Caco-2 (cell line): ENCODE measurements at regions not wholly inside any gene's neighbourhood (a gene's known extent, or its start where the extent isn't known, plus 50 kb on each side); places are given as distances from the start of the nearest gene placed in this dataset.

Experiments used
- BruUV-seq: library from RNA; stranded (reverse); fragments of 400-500 nt; replicated peaks from 2 replicates; lab custom pipeline; 2021; lab: Mats Ljungman, UMichigan
- CTCF ChIA-PET: fragments of 300-600 bp; sonication (Branson Sonifier 250); formaldehyde crosslinking; loops from one replicate; lab custom pipeline; 2022; ENCODE audit warnings: antibody characterized with exemption; lab: Charles Lee
- POLR2A ChIA-PET: fragments of 300-600 bp; sonication (Branson Sonifier 250); formaldehyde crosslinking; loops from one replicate; lab custom pipeline; 2022; ENCODE audit warnings: antibody characterized with exemption; lab: Charles Lee
- DNase-seq, 2 experiments: peaks; one replicate each; pipeline versions ENCODE4 v3.0.0 to v3.0.0-alpha.2; 2020 to 2022
- H3K27me3 ChIP-seq: replicated peaks from 2 replicates; pipeline ENCODE4 v1.6.0; 2011; ENCODE audit warnings: low read length; ENCODE audit not compliant: control insufficient read depth, insufficient read depth
- H3K36me3 ChIP-seq: 2 replicates; pipeline ENCODE4 v1.5.1; 2011; ENCODE audit warnings: low read length; ENCODE audit not compliant: control insufficient read depth, insufficient read depth
- H3K4me1 ChIP-seq: fragments of 250-450 bp; sonication (Bioruptor Pico); 2 replicates; pipeline ENCODE4 v1.5.1; 2020; ENCODE audit warnings: mild to moderate bottlenecking
- H3K4me3 ChIP-seq: 2 replicates; pipeline ENCODE4 v1.5.1; 2011; ENCODE audit warnings: low read depth, mild to moderate bottlenecking, control low read depth, low read length
- H3K9me3 ChIP-seq: fragments of 250-450 bp; sonication (Bioruptor Pico); 2 replicates; pipeline ENCODE4 v1.5.1; 2020; ENCODE audit warnings: mild to moderate bottlenecking, moderate library complexity
- H3K27ac Mint-ChIP-seq: one replicate; pipeline ENCODE4 v1.8.0; 2022; ENCODE audit warnings: mixed read lengths; ENCODE audit not compliant: unreplicated experiment
- H3K27me3 Mint-ChIP-seq: one replicate; pipeline ENCODE4 v1.8.0; 2022; ENCODE audit warnings: mixed read lengths; ENCODE audit not compliant: insufficient read depth, unreplicated experiment
- H3K36me3 Mint-ChIP-seq: one replicate; pipeline ENCODE4 v1.8.0; 2022; ENCODE audit warnings: mild to moderate bottlenecking, mixed read lengths; ENCODE audit not compliant: insufficient read depth, unreplicated experiment
- H3K4me1 Mint-ChIP-seq: one replicate; pipeline ENCODE4 v1.8.0; 2022; ENCODE audit warnings: low read depth, mixed read lengths; ENCODE audit not compliant: unreplicated experiment
- H3K4me3 Mint-ChIP-seq: one replicate; pipeline ENCODE4 v1.8.0; 2022; ENCODE audit warnings: mild to moderate bottlenecking, moderate library complexity, mixed read lengths; ENCODE audit not compliant: unreplicated experiment
- H3K9me3 Mint-ChIP-seq: one replicate; pipeline ENCODE4 v1.8.0; 2022; ENCODE audit warnings: mixed read lengths; ENCODE audit not compliant: unreplicated experiment
- intact Hi-C: fragments of 100-400 bp; cut with micrococcal nuclease; formaldehyde crosslinking; loops from one replicate; pipeline ENCODE4 v1.10.0; 2022; ENCODE audit not compliant: unreplicated experiment
- TF ChIP-seq, protein P1 (sequence below), 2 experiments: fragments of 200-600 bp in 1 of 2; IDR thresholded peaks; 1 replicate in 1 of 2; 2 replicates in 1 of 2; pipeline versions ENCODE4 v1.5.1 to v1.8.0; 2011 to 2022; ENCODE audit warnings: antibody characterized with exemption in 1 of 2, control low read depth in 1 of 2, inconsistent platforms in 1 of 2, low read depth in 1 of 2, low read length in 1 of 2, mild to moderate bottlenecking in 1 of 2, moderate library complexity in 1 of 2; ENCODE audit not compliant: insufficient read depth in 1 of 2, severe bottlenecking in 1 of 2, unreplicated experiment in 1 of 2

DNA sequence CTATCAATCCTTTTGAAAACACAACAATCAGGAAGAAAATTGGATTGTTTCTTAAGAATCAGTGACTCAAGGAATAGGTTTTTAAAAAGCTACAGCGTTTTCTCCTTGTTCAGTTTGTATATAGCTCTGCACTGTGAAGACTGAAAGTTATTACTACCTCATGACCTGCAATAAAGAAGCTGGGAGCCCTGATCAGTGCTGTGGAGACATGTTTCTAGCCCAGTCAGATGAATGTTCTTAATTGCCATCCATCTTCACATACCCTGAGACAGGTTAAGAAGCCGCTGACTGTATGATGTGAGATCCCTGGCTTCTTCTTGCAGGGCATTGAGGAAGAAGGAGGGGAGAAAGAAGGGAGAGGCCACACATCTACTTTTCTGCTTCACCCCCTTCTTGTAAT is 58.0 kb upstream of the VWC2 start:
- DNase-seq = no peak
- Mint-ChIP-seq H3K36me3 (no peaks in the 10 kb centered on the region), H3K4me3 (no peak overlapping the region), H3K9me3 (no peaks in the 10 kb centered on the region), H3K4me1 (no peaks in the 10 kb centered on the region), H3K27me3 (peaks cover 4% of the 10 kb centered on the region), H3K27ac (no peak overlapping the region)
- ChIA-PET POLR2A (no interaction called here), CTCF (no interaction called here)
- H3K4me1 ChIP-seq = no peaks in the 10 kb centered on the region
- no TSS peak for BruUV-seq
- no peaks in the 10 kb centered on the region for H3K36me3 ChIP-seq
- no peak overlapping the region for H3K4me3 ChIP-seq
- TF ChIP-seq, protein P1, sequence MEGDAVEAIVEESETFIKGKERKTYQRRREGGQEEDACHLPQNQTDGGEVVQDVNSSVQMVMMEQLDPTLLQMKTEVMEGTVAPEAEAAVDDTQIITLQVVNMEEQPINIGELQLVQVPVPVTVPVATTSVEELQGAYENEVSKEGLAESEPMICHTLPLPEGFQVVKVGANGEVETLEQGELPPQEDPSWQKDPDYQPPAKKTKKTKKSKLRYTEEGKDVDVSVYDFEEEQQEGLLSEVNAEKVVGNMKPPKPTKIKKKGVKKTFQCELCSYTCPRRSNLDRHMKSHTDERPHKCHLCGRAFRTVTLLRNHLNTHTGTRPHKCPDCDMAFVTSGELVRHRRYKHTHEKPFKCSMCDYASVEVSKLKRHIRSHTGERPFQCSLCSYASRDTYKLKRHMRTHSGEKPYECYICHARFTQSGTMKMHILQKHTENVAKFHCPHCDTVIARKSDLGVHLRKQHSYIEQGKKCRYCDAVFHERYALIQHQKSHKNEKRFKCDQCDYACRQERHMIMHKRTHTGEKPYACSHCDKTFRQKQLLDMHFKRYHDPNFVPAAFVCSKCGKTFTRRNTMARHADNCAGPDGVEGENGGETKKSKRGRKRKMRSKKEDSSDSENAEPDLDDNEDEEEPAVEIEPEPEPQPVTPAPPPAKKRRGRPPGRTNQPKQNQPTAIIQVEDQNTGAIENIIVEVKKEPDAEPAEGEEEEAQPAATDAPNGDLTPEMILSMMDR (IDR thresholded peaks at IDR 0.05; ENCODE audit: insufficient read depth in 1 of 2, low read depth in 1 of 2, low read length in 1 of 2, severe bottlenecking in 1 of 2, unreplicated experiment in 1 of 2) = no peak
- H3K9me3 ChIP-seq = no peaks in the 10 kb centered on the region
- intact Hi-C loops = no loop called here
- H3K27me3 ChIP-seq = no peaks in the 10 kb centered on the region

DNA sequence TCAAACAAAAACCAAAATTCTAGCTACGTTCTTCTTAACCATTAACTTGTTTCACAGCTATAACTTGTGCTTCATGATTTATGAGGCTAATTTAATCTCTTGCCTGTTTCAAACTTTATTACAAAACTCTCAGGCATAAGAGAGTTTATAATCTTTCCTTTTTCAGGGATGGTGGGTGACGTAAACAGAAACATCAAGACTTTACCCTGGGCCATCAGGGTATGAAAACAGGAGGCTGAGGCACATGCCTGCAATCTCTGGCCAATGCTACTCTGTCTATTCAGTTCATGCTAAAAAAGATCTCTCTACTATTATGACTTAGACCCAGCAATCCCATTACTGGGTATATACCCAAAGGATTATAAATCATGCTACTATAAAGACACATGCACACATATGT is 55.9 kb upstream of the VWC2 start:
- H3K36me3 Mint-ChIP-seq = no peaks in the 10 kb centered on the region
- TF ChIP-seq, protein P1 (IDR thresholded peaks at IDR 0.05; ENCODE audit: insufficient read depth in 1 of 2, low read depth in 1 of 2, low read length in 1 of 2, severe bottlenecking in 1 of 2, unreplicated experiment in 1 of 2) = no peak
- intact Hi-C loops = no loop called here
- H3K9me3 Mint-ChIP-seq = no peaks in the 10 kb centered on the region
- DNase-seq = no peak
- no peaks in the 10 kb centered on the region for H3K36me3 ChIP-seq
- CTCF ChIA-PET = no interaction called here
- peaks cover 10% of the 10 kb centered on the region for H3K27me3 Mint-ChIP-seq
- no TSS peak for BruUV-seq
- no peak overlapping the region for H3K4me3 ChIP-seq
- H3K4me1 Mint-ChIP-seq = no peaks in the 10 kb centered on the region
- no peak overlapping the region for H3K27ac Mint-ChIP-seq
- no peaks in the 10 kb centered on the region for H3K4me1 ChIP-seq
- no peak overlapping the region for H3K4me3 Mint-ChIP-seq
- POLR2A ChIA-PET = no interaction called here
- no peaks in the 10 kb centered on the region for H3K27me3 ChIP-seq
- no peaks in the 10 kb centered on the region for H3K9me3 ChIP-seq

- BruUV-seq = no TSS peak
- no peaks in the 10 kb centered on the region for H3K9me3 ChIP-seq
- H3K27me3 ChIP-seq = no peaks in the 10 kb centered on the region
- DNase-seq = no peak
- intact Hi-C loops = no loop called here
- no peaks in the 10 kb centered on the region for H3K9me3 Mint-ChIP-seq
- H3K36me3 ChIP-seq = no peaks in the 10 kb centered on the region
- H3K4me3 ChIP-seq = no peak overlapping the region
- no peaks in the 10 kb centered on the region for H3K36me3 Mint-ChIP-seq
- ChIA-PET POLR2A (no interaction called here), CTCF (no interaction called here)
- peaks cover 6% of the 10 kb centered on the region for H3K27me3 Mint-ChIP-seq
- H3K4me1 ChIP-seq = no peaks in the 10 kb centered on the region
- H3K27ac Mint-ChIP-seq = no peak overlapping the region
- no peak overlapping the region for H3K4me3 Mint-ChIP-seq
- no peaks in the 10 kb centered on the region for H3K4me1 Mint-ChIP-seq
- TF ChIP-seq, protein P1 (IDR thresholded peaks at IDR 0.05; ENCODE audit: insufficient read depth in 1 of 2, low read depth in 1 of 2, low read length in 1 of 2, severe bottlenecking in 1 of 2, unreplicated experiment in 1 of 2) = no peak
Observed at GRCh38 chr7:49718760-49719159, 54.7 kb upstream of the VWC2 start.
